ENCODE measurements at regions not wholly inside any gene's neighbourhood (a gene's known extent, or its start where the extent isn't known, plus 50 kb on each side); places are given as distances from the start of the nearest gene placed in this dataset.

DNA sequence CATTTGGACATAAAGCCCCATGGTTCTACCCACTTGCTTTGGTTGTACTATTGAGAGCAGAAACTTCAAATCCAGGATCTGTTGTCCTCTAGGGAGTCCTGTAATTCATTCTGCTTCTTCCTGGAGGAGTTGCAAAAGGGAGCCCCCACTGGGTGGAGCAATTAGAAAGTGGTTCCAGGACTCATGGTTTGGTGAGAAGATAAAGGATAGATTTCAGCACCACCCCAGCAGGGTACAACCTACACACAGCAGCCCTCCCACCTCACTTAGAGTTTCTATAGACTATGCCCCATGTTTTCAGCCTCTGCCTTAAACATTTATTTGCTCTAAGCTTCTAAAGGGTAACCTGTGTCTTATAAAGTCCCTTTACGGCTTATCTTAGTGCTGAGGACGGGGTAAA, 112.6 kb upstream of the ARRDC3 start:
- TF ChIP-seq, protein P1, sequence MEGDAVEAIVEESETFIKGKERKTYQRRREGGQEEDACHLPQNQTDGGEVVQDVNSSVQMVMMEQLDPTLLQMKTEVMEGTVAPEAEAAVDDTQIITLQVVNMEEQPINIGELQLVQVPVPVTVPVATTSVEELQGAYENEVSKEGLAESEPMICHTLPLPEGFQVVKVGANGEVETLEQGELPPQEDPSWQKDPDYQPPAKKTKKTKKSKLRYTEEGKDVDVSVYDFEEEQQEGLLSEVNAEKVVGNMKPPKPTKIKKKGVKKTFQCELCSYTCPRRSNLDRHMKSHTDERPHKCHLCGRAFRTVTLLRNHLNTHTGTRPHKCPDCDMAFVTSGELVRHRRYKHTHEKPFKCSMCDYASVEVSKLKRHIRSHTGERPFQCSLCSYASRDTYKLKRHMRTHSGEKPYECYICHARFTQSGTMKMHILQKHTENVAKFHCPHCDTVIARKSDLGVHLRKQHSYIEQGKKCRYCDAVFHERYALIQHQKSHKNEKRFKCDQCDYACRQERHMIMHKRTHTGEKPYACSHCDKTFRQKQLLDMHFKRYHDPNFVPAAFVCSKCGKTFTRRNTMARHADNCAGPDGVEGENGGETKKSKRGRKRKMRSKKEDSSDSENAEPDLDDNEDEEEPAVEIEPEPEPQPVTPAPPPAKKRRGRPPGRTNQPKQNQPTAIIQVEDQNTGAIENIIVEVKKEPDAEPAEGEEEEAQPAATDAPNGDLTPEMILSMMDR (IDR thresholded peaks at IDR 0.05; ENCODE audit: low read depth, low read length) = no peak
- H3K4me3 ChIP-seq (ENCODE audit: low read depth, low read length) = no peak overlapping the region

DNA sequence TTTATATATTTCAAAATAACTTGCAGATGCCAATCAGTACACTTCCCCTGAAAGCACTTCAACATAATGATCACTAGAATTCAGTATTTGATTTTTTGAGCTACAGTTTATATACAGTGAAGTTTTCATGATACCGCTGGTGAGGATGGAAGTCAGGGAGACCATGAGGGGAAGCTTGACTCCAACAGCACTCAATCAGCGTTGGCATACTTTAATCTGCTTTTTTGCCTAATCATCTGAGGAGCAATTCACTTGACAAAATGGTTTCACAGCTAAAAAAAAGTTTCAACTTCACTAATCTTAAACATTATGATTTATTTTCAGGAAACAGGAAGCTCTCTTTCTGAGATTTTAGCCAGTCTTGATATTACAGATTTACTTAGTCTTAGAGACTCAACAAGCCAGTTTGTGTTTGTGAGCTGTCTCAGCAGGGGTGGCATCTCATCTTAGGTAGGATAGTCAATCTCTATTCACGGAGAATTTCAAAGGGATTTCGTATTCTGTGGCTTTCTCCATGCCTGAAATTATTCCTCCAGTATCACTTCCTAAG, 111.4 kb upstream of the ARRDC3 start:
- H3K4me3 ChIP-seq (ENCODE audit: low read depth, low read length) = no peak overlapping the region
- TF ChIP-seq, protein P1 (IDR thresholded peaks at IDR 0.05; ENCODE audit: low read depth, low read length) = no peak

DNA sequence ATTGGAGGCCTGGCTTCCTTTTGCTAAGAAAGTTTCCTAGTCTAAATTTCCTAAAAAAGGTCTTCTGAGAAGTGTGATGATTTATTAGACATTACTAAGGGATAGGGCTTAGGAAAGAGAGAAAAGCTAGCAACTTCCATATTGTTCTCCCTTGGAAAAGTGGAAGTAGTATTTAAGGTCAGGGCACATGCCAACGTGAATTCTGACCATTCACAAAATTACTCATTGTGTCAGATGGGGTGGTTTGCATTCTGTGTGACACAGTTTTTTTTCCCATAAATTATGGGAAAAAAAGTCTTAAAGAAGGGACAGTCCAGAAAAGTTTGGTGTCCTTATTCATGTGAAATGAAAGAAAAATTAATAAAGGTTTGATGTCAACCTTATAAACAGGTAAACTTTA, 110.0 kb upstream of the ARRDC3 start:
- TF ChIP-seq, protein P1 (IDR thresholded peaks at IDR 0.05; ENCODE audit: low read depth, low read length) = no peak
- H3K4me3 ChIP-seq (ENCODE audit: low read depth, low read length) = no peak overlapping the region

DNA sequence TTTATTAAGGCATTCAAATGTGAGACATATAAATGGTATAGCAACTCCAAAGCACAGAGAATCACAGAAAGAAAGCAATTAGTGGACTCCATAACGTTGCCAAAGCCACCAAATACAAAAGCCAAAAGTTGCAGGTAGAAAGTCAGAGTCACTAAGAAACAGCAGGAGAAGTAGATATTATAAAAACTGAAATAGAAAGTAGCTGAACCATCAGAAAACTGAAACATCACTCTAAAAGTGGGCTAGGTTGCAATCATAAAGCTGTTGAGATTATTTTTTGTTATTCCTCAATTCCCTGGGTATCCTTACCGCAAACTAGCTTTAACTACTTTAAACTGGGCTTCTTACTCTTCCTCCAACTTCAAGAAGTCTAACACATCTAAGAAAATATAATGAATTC, 108.1 kb upstream of the ARRDC3 start:
- no peak overlapping the region for H3K4me3 ChIP-seq (ENCODE audit: low read depth, low read length)
- TF ChIP-seq, protein P1 (IDR thresholded peaks at IDR 0.05; ENCODE audit: low read depth, low read length) = no peak

DNA sequence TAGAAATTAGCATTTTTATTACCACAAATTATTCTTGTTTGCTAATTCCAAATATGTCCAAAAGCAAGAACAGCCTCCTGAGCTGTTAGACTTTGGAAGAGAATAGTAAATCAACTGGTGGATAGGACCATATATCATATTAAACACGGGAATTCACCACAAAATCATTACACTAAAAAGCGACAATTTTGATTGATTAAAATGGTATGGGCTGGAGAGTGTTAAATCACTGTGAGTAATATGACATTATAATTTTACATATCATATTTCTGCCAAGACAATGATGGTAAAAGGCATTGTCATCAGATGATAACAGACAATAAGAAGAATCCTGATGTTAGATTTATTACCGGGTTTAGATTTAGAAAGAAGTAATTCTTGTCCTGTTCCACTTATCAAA, 107.2 kb upstream of the ARRDC3 start:
- TF ChIP-seq, protein P1 (IDR thresholded peaks at IDR 0.05; ENCODE audit: low read depth, low read length) = no peak

DNA sequence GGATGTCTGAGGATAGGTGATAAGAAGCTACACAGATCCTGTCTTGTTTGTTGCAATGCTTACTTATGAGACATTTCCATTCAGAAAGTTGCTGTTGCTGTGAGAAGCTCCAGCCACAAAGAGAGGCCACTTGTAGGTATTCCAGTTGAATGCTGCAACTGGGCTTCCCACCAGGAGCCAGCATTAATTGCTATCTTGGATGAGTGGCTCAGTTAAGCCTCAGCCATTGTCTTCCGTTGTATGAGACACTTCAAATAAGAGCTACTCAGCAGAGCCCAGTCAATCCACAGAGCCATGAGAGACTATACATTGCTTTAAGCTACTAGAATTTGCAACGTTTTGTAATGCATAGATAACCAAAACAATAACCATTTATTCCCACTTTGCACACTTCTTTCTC, 104.3 kb upstream of the ARRDC3 start:
- TF ChIP-seq, protein P1 (IDR thresholded peaks at IDR 0.05; ENCODE audit: low read depth, low read length) = no peak
- H3K4me3 ChIP-seq (ENCODE audit: low read depth, low read length) = no peak overlapping the region

More for the DNA sequence above, 107.2 kb upstream of the ARRDC3 start:
- no peak overlapping the region for H3K4me3 ChIP-seq (ENCODE audit: low read depth, low read length)

DNA sequence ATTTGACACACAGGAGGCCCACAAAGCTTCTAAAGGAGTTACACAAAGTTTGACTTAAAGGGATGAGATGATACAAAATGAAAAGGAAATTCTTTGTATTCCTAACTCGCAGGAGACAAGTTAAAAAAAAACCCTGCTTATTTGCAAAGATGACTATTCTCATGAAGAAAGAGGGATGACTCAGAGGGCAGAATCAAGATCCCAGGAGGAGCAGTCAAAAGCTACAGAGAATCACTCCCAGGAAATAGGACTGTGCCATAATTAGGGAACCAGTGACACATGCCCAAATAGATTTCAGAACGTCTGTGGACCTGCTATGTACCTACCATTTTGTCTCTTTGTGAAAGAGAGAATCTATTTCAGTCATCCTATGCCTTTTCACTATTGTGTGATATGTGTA, 103.5 kb upstream of the ARRDC3 start:
- TF ChIP-seq, protein P1 (IDR thresholded peaks at IDR 0.05; ENCODE audit: low read depth, low read length) = no peak
- H3K4me3 ChIP-seq (ENCODE audit: low read depth, low read length) = no peak overlapping the region

All from WI38 (cell line).